ENCODE measurements at regions not wholly inside any gene's neighbourhood (a gene's known extent, or its start where the extent isn't known, plus 50 kb on each side); places are given as distances from the start of the nearest gene placed in this dataset.

- no peaks in the 10 kb centered on the region for H3K9me3 ChIP-seq
- H3K27me3 ChIP-seq, result no peaks in the 10 kb centered on the region
- H3K4me1 ChIP-seq (ENCODE audit: insufficient read depth), result no peaks in the 10 kb centered on the region
- no peak for DNase-seq
- no peaks in the 10 kb centered on the region for H3K36me3 ChIP-seq
- WGBS, 3 donors, result no CpG with 5 or more reads among the region's 16 CpGs
- H3K4me3 ChIP-seq, result no peak overlapping the region
- H3K27ac ChIP-seq, result no peak overlapping the region
- intact Hi-C loops (cut with DNase I), result no loop called here
- TF ChIP-seq, protein P1, sequence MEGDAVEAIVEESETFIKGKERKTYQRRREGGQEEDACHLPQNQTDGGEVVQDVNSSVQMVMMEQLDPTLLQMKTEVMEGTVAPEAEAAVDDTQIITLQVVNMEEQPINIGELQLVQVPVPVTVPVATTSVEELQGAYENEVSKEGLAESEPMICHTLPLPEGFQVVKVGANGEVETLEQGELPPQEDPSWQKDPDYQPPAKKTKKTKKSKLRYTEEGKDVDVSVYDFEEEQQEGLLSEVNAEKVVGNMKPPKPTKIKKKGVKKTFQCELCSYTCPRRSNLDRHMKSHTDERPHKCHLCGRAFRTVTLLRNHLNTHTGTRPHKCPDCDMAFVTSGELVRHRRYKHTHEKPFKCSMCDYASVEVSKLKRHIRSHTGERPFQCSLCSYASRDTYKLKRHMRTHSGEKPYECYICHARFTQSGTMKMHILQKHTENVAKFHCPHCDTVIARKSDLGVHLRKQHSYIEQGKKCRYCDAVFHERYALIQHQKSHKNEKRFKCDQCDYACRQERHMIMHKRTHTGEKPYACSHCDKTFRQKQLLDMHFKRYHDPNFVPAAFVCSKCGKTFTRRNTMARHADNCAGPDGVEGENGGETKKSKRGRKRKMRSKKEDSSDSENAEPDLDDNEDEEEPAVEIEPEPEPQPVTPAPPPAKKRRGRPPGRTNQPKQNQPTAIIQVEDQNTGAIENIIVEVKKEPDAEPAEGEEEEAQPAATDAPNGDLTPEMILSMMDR (IDR thresholded peaks at IDR 0.05), result no peak
- TF ChIP-seq POLR2A (IDR thresholded peaks at IDR 0.05) (no peak), EP300 (IDR thresholded peaks at IDR 0.05) (no peak)
These were observed 506.4 kb upstream of the AMELY start for GRCh38 chrY:7417946-7418345.

DNA sequence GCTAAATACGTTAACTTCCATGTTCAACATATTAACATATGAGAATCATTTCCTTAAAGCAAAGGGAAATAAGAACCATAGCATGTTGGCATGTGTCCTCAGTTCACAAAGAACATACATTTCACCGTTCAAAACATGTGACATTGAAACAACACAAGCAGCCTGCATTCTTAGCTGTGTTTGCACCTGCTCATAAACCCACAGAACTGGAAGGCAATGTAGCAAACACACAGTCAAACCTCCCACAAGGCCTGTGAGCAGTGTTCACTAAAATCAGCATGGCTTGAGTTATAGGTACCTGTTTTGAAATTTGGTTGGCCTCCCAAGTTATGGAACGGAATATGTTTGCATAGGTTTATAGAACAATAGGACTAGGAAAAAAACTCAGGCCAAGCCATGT, 504.9 kb upstream of the AMELY start:
- no peak for DNase-seq
- H3K4me1 ChIP-seq (ENCODE audit: insufficient read depth), result no peaks in the 10 kb centered on the region
- no CpG with 5 or more reads among the region's 3 CpGs for WGBS, 3 donors
- TF ChIP-seq POLR2A (IDR thresholded peaks at IDR 0.05) (no peak), EP300 (IDR thresholded peaks at IDR 0.05) (no peak)
- TF ChIP-seq, protein P1 (IDR thresholded peaks at IDR 0.05), result no peak
- H3K36me3 ChIP-seq, result no peaks in the 10 kb centered on the region
- H3K9me3 ChIP-seq, result no peaks in the 10 kb centered on the region
- no peaks in the 10 kb centered on the region for H3K27me3 ChIP-seq
- intact Hi-C loops (cut with DNase I), result no loop called here
- no peak overlapping the region for H3K27ac ChIP-seq
- no peak overlapping the region for H3K4me3 ChIP-seq

DNA sequence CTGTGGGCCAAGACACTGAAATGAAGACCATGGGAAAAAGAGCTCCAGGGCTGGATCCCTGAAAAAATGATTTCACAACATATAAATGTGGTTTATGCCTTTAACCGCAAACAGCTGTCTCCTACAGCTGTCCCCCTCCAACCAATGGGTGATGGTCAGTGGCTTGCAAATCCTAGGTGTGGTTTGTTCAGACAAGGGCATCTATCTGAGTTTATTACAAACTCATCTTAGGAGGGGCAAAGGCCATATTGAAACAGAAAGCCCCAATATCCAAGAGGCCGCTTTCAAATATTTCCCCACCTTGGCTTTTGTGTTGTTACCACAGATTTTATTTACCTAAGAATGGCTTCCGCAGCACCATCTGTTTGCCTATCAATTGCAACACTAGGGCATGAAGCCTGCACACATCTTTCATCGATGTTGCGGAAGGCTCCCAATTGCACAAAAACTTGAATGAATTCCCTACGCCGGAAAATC, 503.6 kb upstream of the AMELY start:
- no peaks in the 10 kb centered on the region for H3K9me3 ChIP-seq
- H3K27me3 ChIP-seq, result no peaks in the 10 kb centered on the region
- WGBS, 3 donors, result no CpG with 5 or more reads among the region's 7 CpGs
- H3K4me1 ChIP-seq (ENCODE audit: insufficient read depth), result no peaks in the 10 kb centered on the region
- no peak overlapping the region for H3K4me3 ChIP-seq
- H3K36me3 ChIP-seq, result no peaks in the 10 kb centered on the region
- no peak for TF ChIP-seq EP300 (IDR thresholded peaks at IDR 0.05)
- TF ChIP-seq POLR2A (IDR thresholded peaks at IDR 0.05), result no peak
- DNase-seq, result no peak
- no peak overlapping the region for H3K27ac ChIP-seq
- intact Hi-C loops (cut with DNase I), result no loop called here

GRCh38 chrY:7390056-7390455, 478.5 kb upstream of the AMELY start:
- TF ChIP-seq EP300 (IDR thresholded peaks at IDR 0.05) (no peak), POLR2A (IDR thresholded peaks at IDR 0.05) (no peak)
- TF ChIP-seq, protein P1 (IDR thresholded peaks at IDR 0.05), result no peak
- Histone ChIP-seq H3K4me3 (no peak overlapping the region), H3K36me3 (no peaks in the 10 kb centered on the region), H3K27me3 (no peaks in the 10 kb centered on the region), H3K27ac (no peak overlapping the region), H3K9me3 (no peaks in the 10 kb centered on the region), H3K4me1 (ENCODE audit: insufficient read depth) (no peaks in the 10 kb centered on the region)
- intact Hi-C loops (cut with DNase I), result no loop called here
- DNase-seq, result no peak
- no CpG with 5 or more reads among the region's 4 CpGs for WGBS, 3 donors

GRCh38 chrY:7382988-7383387, 471.4 kb upstream of the AMELY start:
- Histone ChIP-seq H3K36me3 (no peaks in the 10 kb centered on the region), H3K4me3 (no peak overlapping the region), H3K27ac (no peak overlapping the region), H3K27me3 (no peaks in the 10 kb centered on the region), H3K9me3 (no peaks in the 10 kb centered on the region), H3K4me1 (ENCODE audit: insufficient read depth) (no peaks in the 10 kb centered on the region)
- DNase-seq, result no peak
- no CpG with 5 or more reads among the region's 6 CpGs for WGBS, 3 donors
- TF ChIP-seq, protein P1 (IDR thresholded peaks at IDR 0.05), result no peak
- TF ChIP-seq POLR2A (IDR thresholded peaks at IDR 0.05) (no peak), EP300 (IDR thresholded peaks at IDR 0.05) (no peak)
- intact Hi-C loops (cut with DNase I), result no loop called here

All from ovary (tissue), 7 donors.